DMS53 treated with DMSO at 0.1 percent for 48 hours (cell line): ENCODE measurements at regions not wholly inside any gene's neighbourhood (a gene's known extent, or its start where the extent isn't known, plus 50 kb on each side); places are given as distances from the start of the nearest gene placed in this dataset.
"Not testable (repeated sequence)": the region's sequence is repeated elsewhere in the genome, so short reads cannot be mapped to it uniquely, and the experiment has no call there.

ENCODE experiments used
- DNase-seq: peaks from one replicate; lab custom pipeline; 2025; ENCODE audit not compliant: unreplicated experiment; lab: John Stamatoyannopoulos, UW

- not testable (repeated sequence) for DNase-seq
These were observed 359.6 kb downstream of the ADAMTS20 start for GRCh38 chr12:43192442-43192841.

GRCh38 chr12:43180242-43180641, 371.8 kb downstream of the ADAMTS20 start:
- DNase-seq: no peak

- DNase-seq: no peak
These were observed 372.5 kb downstream of the ADAMTS20 start for GRCh38 chr12:43179486-43179885.

- no peak for DNase-seq
These were observed 374.7 kb downstream of the ADAMTS20 start for GRCh38 chr12:43177276-43177675.

- no peak for DNase-seq
These were observed 382.8 kb downstream of the ADAMTS20 start for GRCh38 chr12:43169115-43169681.

- DNase-seq: no peak
These were observed 384.3 kb downstream of the ADAMTS20 start for GRCh38 chr12:43167691-43168090.

- DNase-seq: no peak
These were observed 386.7 kb downstream of the ADAMTS20 start for GRCh38 chr12:43165351-43165750.

GRCh38 chr12:43162138-43162537, 389.9 kb downstream of the ADAMTS20 start:
- DNase-seq: no peak

- DNase-seq: no peak
These were observed 392.5 kb downstream of the ADAMTS20 start for GRCh38 chr12:43159506-43159905.

GRCh38 chr12:43158126-43158525, 393.9 kb downstream of the ADAMTS20 start:
- no peak for DNase-seq

- DNase-seq: no peak
These were observed 396.6 kb downstream of the ADAMTS20 start for GRCh38 chr12:43155376-43155775.

- no peak for DNase-seq
These were observed 397.4 kb downstream of the ADAMTS20 start for GRCh38 chr12:43154498-43155045.

GRCh38 chr12:43151441-43151981, 400.5 kb downstream of the ADAMTS20 start:
- no peak for DNase-seq

- DNase-seq: no peak
These were observed 403.3 kb downstream of the ADAMTS20 start for GRCh38 chr12:43148691-43149090.

- no peak for DNase-seq
These were observed 404.1 kb downstream of the ADAMTS20 start for GRCh38 chr12:43147878-43148277.

GRCh38 chr12:43145481-43145880, 406.5 kb downstream of the ADAMTS20 start:
- DNase-seq: no peak

- no peak for DNase-seq
These were observed 408.7 kb downstream of the ADAMTS20 start for GRCh38 chr12:43143278-43143677.

GRCh38 chr12:43132291-43132690, 419.7 kb downstream of the ADAMTS20 start:
- DNase-seq: no peak

- no peak for DNase-seq
These were observed 420.7 kb downstream of the ADAMTS20 start for GRCh38 chr12:43131301-43131700.

- no peak for DNase-seq
These were observed 424.0 kb downstream of the ADAMTS20 start for GRCh38 chr12:43127886-43128549.

GRCh38 chr12:43126652-43127375, 425.2 kb downstream of the ADAMTS20 start:
- DNase-seq: no peak

GRCh38 chr12:43123461-43123860, 428.5 kb downstream of the ADAMTS20 start:
- DNase-seq: no peak
